Left lung (tissue), 4 donors: ENCODE measurements at regions not wholly inside any gene's neighbourhood (a gene's known extent, or its start where the extent isn't known, plus 50 kb on each side); places are given as distances from the start of the nearest gene placed in this dataset.
A peak's percentile ranks its signal among the peaks of the same experiment; 100 is the strongest.

Experiments used
- ATAC-seq: fragments of 200-7000 bp; cut with Tn5 transposase; one replicate; pipeline ENCODE4 v1.9.1; 2020; ENCODE audit warnings: moderate library complexity
- DNase-seq, 4 donors: peaks; one replicate each; pipeline ENCODE4 v3.0.0-alpha.2; 2013 to 2020
- H3K27ac ChIP-seq, 2 donors: fragments of 200-600 bp; sonication (generic) in 1 of 2; one replicate each; pipeline versions ENCODE4 v1.5.0 to v1.8.0; 2020 to 2021
- H3K27me3 ChIP-seq, 2 donors: fragments of 200-600 bp; sonication (generic) in 1 of 2; one replicate each; pipeline versions ENCODE4 v1.5.0 to v1.8.0; 2020 to 2021
- H3K36me3 ChIP-seq, 2 donors: fragments of 200-600 bp; sonication (generic) in 1 of 2; one replicate each; pipeline versions ENCODE4 v1.5.0 to v1.8.0; 2020 to 2021
- H3K4me1 ChIP-seq, 2 donors: fragments of 200-600 bp; one replicate each; pipeline ENCODE4 v1.8.0; 2021
- H3K4me3 ChIP-seq, 2 donors: fragments of 200-600 bp; sonication (generic) in 1 of 2; one replicate each; pipeline versions ENCODE4 v1.5.0 to v1.8.0; 2020 to 2021; ENCODE audit warnings: mild to moderate bottlenecking in 1 of 2
- H3K9me3 ChIP-seq, 2 donors: fragments of 200-600 bp; sonication (generic) in 1 of 2; one replicate each; pipeline versions ENCODE4 v1.5.0 to v1.8.0; 2020 to 2021
- CTCF ChIP-seq, 2 donors: fragments of 200-600 bp; sonication (generic) in 1 of 2; IDR thresholded peaks; one replicate each; pipeline versions ENCODE4 v1.5.0 to v1.8.0; 2021; ENCODE audit warnings: antibody characterized with exemption in 2 of 2
- intact Hi-C, 2 donors: fragments of 100-400 bp; cut with DNase I; formaldehyde crosslinking; loops; one replicate each; pipeline versions ENCODE4 v1.11.2 to v1.14.2; 2022
- donor health status: DM: no; HTN: yes; CAD: no.
- donor health status: DM: no; HTN: no; CAD: no.

- Histone ChIP-seq H3K4me1 (no peaks in the 10 kb centered on the region), H3K27ac (no peak overlapping the region)
Observed at GRCh38 chr6:76814496-76815458, 648.5 kb downstream of the HTR1B start.

GRCh38 chr6:76810286-76810685 lies 653.0 kb downstream of the HTR1B start:
- H3K27ac ChIP-seq: no peak overlapping the region
- DNase-seq (peak in 1 of 4 donors; percentile 42), ATAC-seq (no peak)
- H3K27me3 ChIP-seq: no peaks in the 10 kb centered on the region
- TF ChIP-seq CTCF (IDR thresholded peaks at IDR 0.05): no peak
- H3K4me3 ChIP-seq: no peak overlapping the region
- no peaks in the 10 kb centered on the region for H3K36me3 ChIP-seq
- no peaks in the 10 kb centered on the region for H3K4me1 ChIP-seq
- H3K9me3 ChIP-seq: peaks cover 0 to 4% of the 10 kb centered on the region in 2 donors
- intact Hi-C loops: no loop called here

More at GRCh38 chr6:76814496-76815458, 648.5 kb downstream of the HTR1B start:
- Histone ChIP-seq H3K27me3 (no peaks in the 10 kb centered on the region), H3K9me3 (peaks cover 0 to 18% of the 10 kb centered on the region in 2 donors), H3K36me3 (no peaks in the 10 kb centered on the region), H3K4me3 (no peak overlapping the region)
- ATAC-seq: no peak
- DNase-seq: no peak
- TF ChIP-seq CTCF (IDR thresholded peaks at IDR 0.05): no peak
- intact Hi-C loops: no loop called here

- no peak overlapping the region for H3K4me3 ChIP-seq
Observed at GRCh38 chr6:76803038-76803580, 660.2 kb downstream of the HTR1B start.

GRCh38 chr6:76792394-76792793 lies 670.9 kb downstream of the HTR1B start:
- ATAC-seq (no peak), DNase-seq (no peak)
- TF ChIP-seq CTCF (IDR thresholded peaks at IDR 0.05): no peak
- Histone ChIP-seq H3K9me3 (peaks cover 0 to 8% of the 10 kb centered on the region in 2 donors), H3K36me3 (no peaks in the 10 kb centered on the region), H3K27ac (no peak overlapping the region), H3K4me1 (no peaks in the 10 kb centered on the region), H3K4me3 (no peak overlapping the region), H3K27me3 (no peaks in the 10 kb centered on the region)
- intact Hi-C loops: no loop called here

More at GRCh38 chr6:76803038-76803580, 660.2 kb downstream of the HTR1B start:
- TF ChIP-seq CTCF (IDR thresholded peaks at IDR 0.05): no peak
- ATAC-seq (no peak), DNase-seq (no peak)
- H3K4me1 ChIP-seq: no peaks in the 10 kb centered on the region
- H3K9me3 ChIP-seq: no peaks in the 10 kb centered on the region
- no peaks in the 10 kb centered on the region for H3K36me3 ChIP-seq
- H3K27me3 ChIP-seq: no peaks in the 10 kb centered on the region
- H3K27ac ChIP-seq: no peak overlapping the region
- intact Hi-C loops: no loop called here

GRCh38 chr6:76790881-76791280 lies 672.4 kb downstream of the HTR1B start:
- ATAC-seq (no peak), DNase-seq (no peak)
- no peaks in the 10 kb centered on the region for H3K36me3 ChIP-seq
- H3K4me3 ChIP-seq: no peak overlapping the region
- intact Hi-C loops: no loop called here
- no peak for TF ChIP-seq CTCF (IDR thresholded peaks at IDR 0.05)
- H3K27me3 ChIP-seq: no peaks in the 10 kb centered on the region
- no peaks in the 10 kb centered on the region for H3K4me1 ChIP-seq
- no peak overlapping the region for H3K27ac ChIP-seq
- H3K9me3 ChIP-seq: peaks cover 0 to 8% of the 10 kb centered on the region in 2 donors
